PFSK-1 (cell line): ENCODE measurements at regions not wholly inside any gene's neighbourhood (a gene's known extent, or its start where the extent isn't known, plus 50 kb on each side); places are given as distances from the start of the nearest gene placed in this dataset.

Source experiments
- FOXP2 ChIP-seq: optimal IDR thresholded peaks from 2 replicates; pipeline ENCODE3; 2011; ENCODE audit warnings: borderline replicate concordance, control low read depth, inconsistent platforms; ENCODE audit not compliant: insufficient read depth; ENCODE audit errors: extremely low read length, extremely low read depth
- POLR2AphosphoS5 ChIP-seq: IDR thresholded peaks from 2 replicates; pipeline ENCODE4 v1.6.1; 2012; ENCODE audit warnings: low read depth, mild to moderate bottlenecking, control low read depth, low read length, moderate library complexity
- SIN3A ChIP-seq: IDR thresholded peaks from 2 replicates; pipeline ENCODE4 v1.6.1; 2012; ENCODE audit warnings: mild to moderate bottlenecking, low read length, moderate library complexity, borderline replicate concordance; ENCODE audit not compliant: insufficient read depth
- TAF1 ChIP-seq: IDR thresholded peaks from 2 replicates; pipeline ENCODE4 v1.6.1; 2012; ENCODE audit warnings: low read length, control low read depth, borderline replicate concordance; ENCODE audit not compliant: insufficient read depth
- TF ChIP-seq, protein P1 (sequence below), 2 experiments: IDR thresholded peaks; 2 replicates each; pipeline versions ENCODE4 v1.6.1 to v1.8.0; 2011 to 2012; ENCODE audit warnings: low read depth in 2 of 2, low read length in 2 of 2, control low read depth in 1 of 2, inconsistent platforms in 1 of 2, mild to moderate bottlenecking in 1 of 2, moderate library complexity in 1 of 2; ENCODE audit not compliant: insufficient read depth in 1 of 2

- no peak for TF ChIP-seq SIN3A
- TF ChIP-seq, protein P1, sequence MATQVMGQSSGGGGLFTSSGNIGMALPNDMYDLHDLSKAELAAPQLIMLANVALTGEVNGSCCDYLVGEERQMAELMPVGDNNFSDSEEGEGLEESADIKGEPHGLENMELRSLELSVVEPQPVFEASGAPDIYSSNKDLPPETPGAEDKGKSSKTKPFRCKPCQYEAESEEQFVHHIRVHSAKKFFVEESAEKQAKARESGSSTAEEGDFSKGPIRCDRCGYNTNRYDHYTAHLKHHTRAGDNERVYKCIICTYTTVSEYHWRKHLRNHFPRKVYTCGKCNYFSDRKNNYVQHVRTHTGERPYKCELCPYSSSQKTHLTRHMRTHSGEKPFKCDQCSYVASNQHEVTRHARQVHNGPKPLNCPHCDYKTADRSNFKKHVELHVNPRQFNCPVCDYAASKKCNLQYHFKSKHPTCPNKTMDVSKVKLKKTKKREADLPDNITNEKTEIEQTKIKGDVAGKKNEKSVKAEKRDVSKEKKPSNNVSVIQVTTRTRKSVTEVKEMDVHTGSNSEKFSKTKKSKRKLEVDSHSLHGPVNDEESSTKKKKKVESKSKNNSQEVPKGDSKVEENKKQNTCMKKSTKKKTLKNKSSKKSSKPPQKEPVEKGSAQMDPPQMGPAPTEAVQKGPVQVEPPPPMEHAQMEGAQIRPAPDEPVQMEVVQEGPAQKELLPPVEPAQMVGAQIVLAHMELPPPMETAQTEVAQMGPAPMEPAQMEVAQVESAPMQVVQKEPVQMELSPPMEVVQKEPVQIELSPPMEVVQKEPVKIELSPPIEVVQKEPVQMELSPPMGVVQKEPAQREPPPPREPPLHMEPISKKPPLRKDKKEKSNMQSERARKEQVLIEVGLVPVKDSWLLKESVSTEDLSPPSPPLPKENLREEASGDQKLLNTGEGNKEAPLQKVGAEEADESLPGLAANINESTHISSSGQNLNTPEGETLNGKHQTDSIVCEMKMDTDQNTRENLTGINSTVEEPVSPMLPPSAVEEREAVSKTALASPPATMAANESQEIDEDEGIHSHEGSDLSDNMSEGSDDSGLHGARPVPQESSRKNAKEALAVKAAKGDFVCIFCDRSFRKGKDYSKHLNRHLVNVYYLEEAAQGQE (IDR thresholded peaks at IDR 0.05; ENCODE audit: insufficient read depth in 1 of 2, low read depth in 2 of 2, low read length in 2 of 2) = no peak
- TF ChIP-seq FOXP2 = no peak
- TF ChIP-seq POLR2AphosphoS5 = no peak
Observed at GRCh38 chr1:55716151-55716550, 501.0 kb upstream of the USP24 start.

DNA sequence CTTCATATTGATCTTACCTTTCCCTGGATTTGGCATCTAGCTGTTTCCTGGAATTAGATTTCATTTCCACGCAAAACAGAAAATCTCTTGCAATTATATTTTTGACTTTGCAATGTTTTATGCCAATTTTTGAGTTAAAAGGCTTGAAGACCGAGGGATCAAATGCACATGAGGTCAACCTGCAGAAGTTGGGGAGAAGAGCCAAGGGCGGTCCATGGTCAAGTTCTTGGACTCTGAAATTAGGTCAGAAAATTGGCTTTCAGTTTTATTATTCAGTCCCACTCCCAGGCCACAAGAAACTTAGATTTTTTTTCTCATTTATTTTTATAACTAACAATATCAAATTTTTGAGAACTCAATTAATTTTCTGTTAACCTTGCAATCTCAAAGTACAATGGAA, 499.1 kb upstream of the USP24 start:
- TF ChIP-seq TAF1 (no peak), FOXP2 (no peak), SIN3A (no peak), POLR2AphosphoS5 (no peak)
- TF ChIP-seq, protein P1 (IDR thresholded peaks at IDR 0.05; ENCODE audit: insufficient read depth in 1 of 2, low read depth in 2 of 2, low read length in 2 of 2) = no peak

DNA sequence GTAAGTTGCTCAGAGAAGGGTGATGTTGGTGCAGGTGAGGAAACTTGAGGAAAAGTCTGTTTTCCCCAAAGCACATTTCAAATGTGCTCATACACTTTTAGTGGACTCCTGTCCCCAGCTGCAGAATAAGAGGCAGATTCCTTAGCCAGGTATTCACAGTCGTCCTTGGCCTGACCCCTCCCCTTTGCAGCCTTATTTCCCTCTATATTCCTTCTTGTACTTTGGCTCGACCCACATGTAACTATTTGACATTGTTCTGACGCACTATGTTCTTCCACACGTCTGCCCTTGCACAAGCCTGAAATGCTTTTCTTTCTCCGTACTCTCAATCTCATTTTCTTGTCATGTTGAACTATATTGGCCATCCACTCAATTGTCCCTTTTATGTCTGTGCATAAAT, 498.4 kb upstream of the USP24 start:
- TF ChIP-seq TAF1 (no peak), SIN3A (no peak), POLR2AphosphoS5 (no peak), FOXP2 (no peak)
- TF ChIP-seq, protein P1 (IDR thresholded peaks at IDR 0.05; ENCODE audit: insufficient read depth in 1 of 2, low read depth in 2 of 2, low read length in 2 of 2) = no peak

DNA sequence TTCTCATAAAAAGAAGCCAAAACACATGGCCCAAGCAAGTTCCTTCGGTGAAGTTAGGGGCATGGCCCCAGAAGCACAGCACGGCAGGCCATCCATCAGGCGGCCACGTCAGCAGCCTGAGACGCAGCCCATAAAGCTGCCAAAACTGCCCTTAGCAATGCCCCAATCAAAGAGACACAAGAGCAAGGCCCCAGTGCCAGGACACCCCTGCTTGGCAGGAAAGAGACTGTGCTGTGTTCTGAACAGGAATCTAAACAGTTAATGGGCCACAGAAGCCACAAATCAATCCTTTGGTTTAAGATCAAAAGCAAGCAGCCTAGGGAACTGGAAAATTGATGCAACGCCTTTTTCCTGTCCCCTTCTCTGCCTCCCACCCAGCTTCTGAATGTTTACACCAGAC, 497.0 kb upstream of the USP24 start:
- TF ChIP-seq TAF1 (no peak), POLR2AphosphoS5 (no peak), SIN3A (no peak), FOXP2 (no peak)
- TF ChIP-seq, protein P1 (IDR thresholded peaks at IDR 0.05; ENCODE audit: insufficient read depth in 1 of 2, low read depth in 2 of 2, low read length in 2 of 2) = no peak

DNA sequence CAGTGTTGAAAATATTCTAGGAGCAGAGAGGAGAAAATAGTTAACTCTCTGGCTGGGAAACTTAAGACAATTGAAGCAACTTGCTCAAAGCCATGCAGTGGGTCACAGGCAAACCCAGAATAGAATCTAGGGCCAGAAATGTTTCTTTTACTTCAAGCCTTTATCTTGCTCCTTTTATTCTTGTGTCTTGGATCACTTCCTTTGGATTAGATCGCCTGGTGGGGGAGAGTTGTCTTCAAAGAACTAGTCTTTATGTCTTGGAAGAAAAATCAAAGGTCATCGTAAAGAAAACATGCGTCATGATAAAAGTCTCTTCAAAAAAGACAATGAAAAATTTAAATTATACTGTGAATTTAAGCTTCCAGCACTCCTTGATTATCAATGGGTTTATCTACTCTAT, 493.6 kb upstream of the USP24 start:
- TF ChIP-seq POLR2AphosphoS5 (no peak), SIN3A (no peak), TAF1 (no peak), FOXP2 (no peak)
- TF ChIP-seq, protein P1 (IDR thresholded peaks at IDR 0.05; ENCODE audit: insufficient read depth in 1 of 2, low read depth in 2 of 2, low read length in 2 of 2) = no peak
